ENCODE measurements at regions not wholly inside any gene's neighbourhood (a gene's known extent, or its start where the extent isn't known, plus 50 kb on each side); places are given as distances from the start of the nearest gene placed in this dataset.

DNA sequence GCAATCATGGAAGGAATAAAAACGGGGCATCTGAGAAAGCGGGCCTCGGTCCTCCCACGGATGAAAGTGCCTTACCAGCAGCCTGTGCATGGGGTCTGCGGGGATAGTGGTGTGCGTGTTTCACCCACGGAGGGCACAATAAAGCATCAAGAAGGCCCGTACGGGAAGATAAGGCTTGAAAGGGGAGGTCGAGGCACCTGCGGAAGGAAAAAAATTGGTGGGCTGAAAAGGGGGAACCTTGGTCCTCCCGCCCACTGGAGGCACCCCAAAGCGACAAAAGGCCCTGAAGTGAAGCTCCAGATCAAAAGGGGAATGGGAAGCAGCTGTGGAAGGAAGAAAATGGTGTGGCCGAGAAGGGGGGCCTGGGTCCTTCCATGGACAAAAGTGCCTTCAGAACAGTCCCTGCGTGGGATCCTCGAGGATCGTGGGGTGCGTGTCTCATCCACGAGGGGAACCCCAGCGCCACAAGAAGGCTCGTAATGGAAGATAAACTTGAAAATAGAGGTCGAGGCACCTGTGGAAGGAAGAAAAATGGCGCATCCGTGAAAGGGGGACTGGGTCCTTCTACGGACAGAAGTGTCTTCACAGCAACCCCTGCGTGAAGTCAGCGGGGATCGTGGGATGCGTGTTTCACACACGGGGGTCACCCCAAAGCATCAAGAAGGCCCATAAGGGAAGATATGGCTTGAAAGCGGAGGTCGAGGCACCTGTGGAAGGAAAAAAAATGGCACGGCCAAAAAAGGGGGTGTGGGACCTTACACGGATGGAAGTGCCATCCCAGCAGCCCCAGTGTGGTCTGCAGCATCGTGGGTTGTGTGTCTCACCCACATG, 276.9 kb downstream of the ALG10 start:
- Mint-ChIP-seq H3K27ac (ENCODE audit: unreplicated experiment) (no peak overlapping the region), H3K36me3 (ENCODE audit: unreplicated experiment) (peaks cover 41% of the 10 kb centered on the region), H3K4me3 (ENCODE audit: unreplicated experiment) (no peak overlapping the region), H3K27me3 (ENCODE audit: unreplicated experiment) (peaks cover 20% of the 10 kb centered on the region), H3K4me1 (ENCODE audit: low read depth, unreplicated experiment) (no peaks in the 10 kb centered on the region), H3K9me3 (ENCODE audit: unreplicated experiment) (peaks cover 49% of the 10 kb centered on the region)
- TF ChIP-seq, protein P1, sequence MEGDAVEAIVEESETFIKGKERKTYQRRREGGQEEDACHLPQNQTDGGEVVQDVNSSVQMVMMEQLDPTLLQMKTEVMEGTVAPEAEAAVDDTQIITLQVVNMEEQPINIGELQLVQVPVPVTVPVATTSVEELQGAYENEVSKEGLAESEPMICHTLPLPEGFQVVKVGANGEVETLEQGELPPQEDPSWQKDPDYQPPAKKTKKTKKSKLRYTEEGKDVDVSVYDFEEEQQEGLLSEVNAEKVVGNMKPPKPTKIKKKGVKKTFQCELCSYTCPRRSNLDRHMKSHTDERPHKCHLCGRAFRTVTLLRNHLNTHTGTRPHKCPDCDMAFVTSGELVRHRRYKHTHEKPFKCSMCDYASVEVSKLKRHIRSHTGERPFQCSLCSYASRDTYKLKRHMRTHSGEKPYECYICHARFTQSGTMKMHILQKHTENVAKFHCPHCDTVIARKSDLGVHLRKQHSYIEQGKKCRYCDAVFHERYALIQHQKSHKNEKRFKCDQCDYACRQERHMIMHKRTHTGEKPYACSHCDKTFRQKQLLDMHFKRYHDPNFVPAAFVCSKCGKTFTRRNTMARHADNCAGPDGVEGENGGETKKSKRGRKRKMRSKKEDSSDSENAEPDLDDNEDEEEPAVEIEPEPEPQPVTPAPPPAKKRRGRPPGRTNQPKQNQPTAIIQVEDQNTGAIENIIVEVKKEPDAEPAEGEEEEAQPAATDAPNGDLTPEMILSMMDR (IDR thresholded peaks at IDR 0.05; ENCODE audit: partially characterized antibody, unreplicated experiment) = no peak
- no peak for DNase-seq

DNA sequence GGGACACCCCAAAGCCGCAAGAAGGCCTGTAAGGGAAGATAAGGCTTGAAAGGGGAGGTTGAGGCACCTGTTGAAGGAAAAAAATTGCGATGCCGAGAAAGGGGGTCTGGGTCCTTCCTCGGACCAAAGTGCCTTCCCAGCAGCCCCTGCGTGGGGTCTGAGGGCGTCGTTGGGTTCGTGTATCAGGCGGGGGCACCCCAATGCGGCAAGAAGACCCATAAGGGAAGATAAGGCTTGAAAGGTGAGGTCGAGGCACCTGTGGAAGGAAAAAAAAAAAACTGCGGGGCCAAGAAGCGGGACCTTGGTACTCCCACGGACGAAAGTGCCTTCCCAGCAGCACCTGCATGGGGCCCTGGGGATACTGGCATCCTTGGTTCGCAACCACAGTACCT, 277.5 kb downstream of the ALG10 start:
- no peak for DNase-seq
- no peak overlapping the region for H3K4me3 Mint-ChIP-seq (ENCODE audit: unreplicated experiment)
- no peaks in the 10 kb centered on the region for H3K4me1 Mint-ChIP-seq (ENCODE audit: low read depth, unreplicated experiment)
- peaks cover 41% of the 10 kb centered on the region for H3K36me3 Mint-ChIP-seq (ENCODE audit: unreplicated experiment)
- no peak overlapping the region for H3K27ac Mint-ChIP-seq (ENCODE audit: unreplicated experiment)
- TF ChIP-seq, protein P1 (IDR thresholded peaks at IDR 0.05; ENCODE audit: partially characterized antibody, unreplicated experiment) = no peak
- H3K9me3 Mint-ChIP-seq (ENCODE audit: unreplicated experiment) = peaks cover 50% of the 10 kb centered on the region
- peaks cover 20% of the 10 kb centered on the region for H3K27me3 Mint-ChIP-seq (ENCODE audit: unreplicated experiment)

- peaks cover 21% of the 10 kb centered on the region for H3K27me3 Mint-ChIP-seq (ENCODE audit: unreplicated experiment)
- no peak for DNase-seq
- peaks cover 41% of the 10 kb centered on the region for H3K36me3 Mint-ChIP-seq (ENCODE audit: unreplicated experiment)
- TF ChIP-seq, protein P1 (IDR thresholded peaks at IDR 0.05; ENCODE audit: partially characterized antibody, unreplicated experiment) = no peak
- no peak overlapping the region for H3K4me3 Mint-ChIP-seq (ENCODE audit: unreplicated experiment)
- peak overlapping the region; percentile 79 for H3K27ac Mint-ChIP-seq (ENCODE audit: unreplicated experiment)
- H3K4me1 Mint-ChIP-seq (ENCODE audit: low read depth, unreplicated experiment) = no peaks in the 10 kb centered on the region
- H3K9me3 Mint-ChIP-seq (ENCODE audit: unreplicated experiment) = peaks cover 58% of the 10 kb centered on the region
These were observed 278.3 kb downstream of the ALG10 start for GRCh38 chr12:34300376-34301250.

GRCh38 chr12:34301251-34302130, 279.2 kb downstream of the ALG10 start:
- peaks cover 27% of the 10 kb centered on the region for H3K27me3 Mint-ChIP-seq (ENCODE audit: unreplicated experiment)
- H3K27ac Mint-ChIP-seq (ENCODE audit: unreplicated experiment) = no peak overlapping the region
- H3K36me3 Mint-ChIP-seq (ENCODE audit: unreplicated experiment) = peaks cover 39% of the 10 kb centered on the region
- no peaks in the 10 kb centered on the region for H3K4me1 Mint-ChIP-seq (ENCODE audit: low read depth, unreplicated experiment)
- no peak overlapping the region for H3K4me3 Mint-ChIP-seq (ENCODE audit: unreplicated experiment)
- DNase-seq = no peak
- peaks cover 66% of the 10 kb centered on the region for H3K9me3 Mint-ChIP-seq (ENCODE audit: unreplicated experiment)
- TF ChIP-seq, protein P1 (IDR thresholded peaks at IDR 0.05; ENCODE audit: partially characterized antibody, unreplicated experiment) = no peak
